Neural progenitor cell (in vitro differentiated cells): ENCODE measurements at regions not wholly inside any gene's neighbourhood (a gene's known extent, or its start where the extent isn't known, plus 50 kb on each side); places are given as distances from the start of the nearest gene placed in this dataset.

Experiments
- EZH2 ChIP-seq: fragments of 200-600 bp; sonication (generic); IDR thresholded peaks from 2 replicates; pipeline ENCODE4 v1.6.1; 2017; ENCODE audit warnings: antibody characterized with exemption, mild to moderate bottlenecking, moderate library complexity
- TF ChIP-seq, protein P1 (sequence below): fragments of 200-600 bp; sonication (generic); IDR thresholded peaks from 2 replicates; pipeline ENCODE4 v1.5.1; 2017; ENCODE audit warnings: antibody characterized with exemption, mild to moderate bottlenecking

DNA sequence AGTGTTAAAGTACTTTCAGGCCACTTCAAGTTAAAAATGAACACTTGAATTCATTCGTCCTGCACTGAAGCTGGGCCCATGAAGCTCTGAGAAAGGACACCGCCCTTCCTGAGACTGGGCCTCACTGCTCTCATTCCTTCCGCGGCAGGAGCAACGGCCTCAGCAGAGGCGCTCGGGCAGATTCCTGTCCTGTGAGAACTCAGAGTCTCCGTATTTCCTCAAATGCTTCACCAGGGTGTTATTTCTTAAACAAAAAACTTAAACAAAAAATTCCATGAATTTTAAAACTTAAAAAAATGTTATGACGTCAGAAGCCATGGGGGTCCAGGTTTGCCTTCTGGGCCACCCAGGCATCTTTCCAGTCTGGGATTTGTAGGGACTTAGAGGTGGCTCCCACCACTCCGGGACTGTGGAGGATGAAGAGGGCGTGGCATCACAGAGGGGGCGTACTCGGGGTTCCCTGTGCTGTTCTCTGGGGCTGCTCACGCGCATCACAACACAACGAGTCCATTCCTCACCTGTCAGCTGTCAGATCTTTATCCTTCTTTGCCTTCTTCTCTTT lies 115.9 kb upstream of the ASB18 start:
- TF ChIP-seq EZH2: no peak
- TF ChIP-seq, protein P1, sequence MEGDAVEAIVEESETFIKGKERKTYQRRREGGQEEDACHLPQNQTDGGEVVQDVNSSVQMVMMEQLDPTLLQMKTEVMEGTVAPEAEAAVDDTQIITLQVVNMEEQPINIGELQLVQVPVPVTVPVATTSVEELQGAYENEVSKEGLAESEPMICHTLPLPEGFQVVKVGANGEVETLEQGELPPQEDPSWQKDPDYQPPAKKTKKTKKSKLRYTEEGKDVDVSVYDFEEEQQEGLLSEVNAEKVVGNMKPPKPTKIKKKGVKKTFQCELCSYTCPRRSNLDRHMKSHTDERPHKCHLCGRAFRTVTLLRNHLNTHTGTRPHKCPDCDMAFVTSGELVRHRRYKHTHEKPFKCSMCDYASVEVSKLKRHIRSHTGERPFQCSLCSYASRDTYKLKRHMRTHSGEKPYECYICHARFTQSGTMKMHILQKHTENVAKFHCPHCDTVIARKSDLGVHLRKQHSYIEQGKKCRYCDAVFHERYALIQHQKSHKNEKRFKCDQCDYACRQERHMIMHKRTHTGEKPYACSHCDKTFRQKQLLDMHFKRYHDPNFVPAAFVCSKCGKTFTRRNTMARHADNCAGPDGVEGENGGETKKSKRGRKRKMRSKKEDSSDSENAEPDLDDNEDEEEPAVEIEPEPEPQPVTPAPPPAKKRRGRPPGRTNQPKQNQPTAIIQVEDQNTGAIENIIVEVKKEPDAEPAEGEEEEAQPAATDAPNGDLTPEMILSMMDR: no peak
